ENCODE measurements at regions not wholly inside any gene's neighbourhood (a gene's known extent, or its start where the extent isn't known, plus 50 kb on each side); places are given as distances from the start of the nearest gene placed in this dataset.
"Not testable (repeated sequence)": the region's sequence is repeated elsewhere in the genome, so short reads cannot be mapped to it uniquely, and the experiment has no call there.

DNA sequence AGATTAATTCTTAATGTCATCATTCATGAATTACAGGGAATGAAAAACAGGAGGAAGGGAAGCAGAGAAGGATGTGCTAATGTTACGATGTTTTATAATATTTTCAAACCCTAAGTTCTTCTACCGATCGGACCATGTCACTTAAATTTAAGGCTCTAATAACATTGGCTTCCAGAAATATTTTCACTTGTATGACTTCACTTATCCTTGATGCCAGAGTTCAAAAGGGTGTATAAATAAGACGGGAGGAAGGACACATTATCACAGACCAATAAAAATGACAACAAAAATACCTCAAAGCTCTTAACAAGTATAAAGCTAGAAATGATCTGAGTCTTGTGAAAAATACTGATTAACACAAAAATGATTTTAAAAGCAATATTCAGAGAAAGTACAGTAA, 370.4 kb upstream of the CITED2 start:
- DNase-seq (ENCODE audit: low read depth in 2 of 2): no peak

DNA sequence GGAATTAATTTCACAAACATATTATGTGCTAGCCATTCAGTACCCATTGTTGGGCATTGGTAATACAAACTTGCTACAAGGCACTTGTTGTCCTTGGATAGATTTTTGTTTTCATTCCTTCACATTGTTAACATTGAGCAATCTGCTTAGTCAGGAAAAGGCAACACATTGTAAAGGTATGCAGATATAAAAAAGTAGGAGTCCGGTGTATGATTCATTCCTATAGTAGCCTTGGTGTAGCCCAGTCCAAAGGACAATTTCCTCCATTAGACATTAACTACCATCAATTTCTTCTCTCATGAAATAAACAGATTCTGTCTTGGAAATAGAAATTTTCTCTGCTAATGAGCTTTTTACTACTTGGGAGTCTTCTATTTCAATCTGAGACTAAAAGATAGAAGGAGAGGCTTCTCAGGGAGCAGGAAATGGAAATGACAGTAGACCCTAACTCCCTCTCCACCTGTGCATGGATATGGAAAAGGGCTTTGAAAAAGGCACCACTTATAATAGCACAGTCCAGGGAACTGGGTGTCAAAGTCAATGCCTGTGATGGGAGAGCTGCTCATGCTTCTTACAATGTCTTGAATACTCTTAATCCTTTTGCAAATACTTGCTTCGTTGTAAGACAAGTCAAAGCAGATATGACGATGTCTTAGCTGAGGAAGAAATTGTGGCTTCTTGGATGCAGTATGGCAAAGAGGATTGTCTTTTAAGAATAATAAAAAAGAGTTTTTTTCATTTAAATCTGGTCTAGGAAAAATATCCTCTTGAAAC, 369.4 kb upstream of the CITED2 start:
- DNase-seq (ENCODE audit: low read depth in 2 of 2): peak; percentile 90 to 95

DNA sequence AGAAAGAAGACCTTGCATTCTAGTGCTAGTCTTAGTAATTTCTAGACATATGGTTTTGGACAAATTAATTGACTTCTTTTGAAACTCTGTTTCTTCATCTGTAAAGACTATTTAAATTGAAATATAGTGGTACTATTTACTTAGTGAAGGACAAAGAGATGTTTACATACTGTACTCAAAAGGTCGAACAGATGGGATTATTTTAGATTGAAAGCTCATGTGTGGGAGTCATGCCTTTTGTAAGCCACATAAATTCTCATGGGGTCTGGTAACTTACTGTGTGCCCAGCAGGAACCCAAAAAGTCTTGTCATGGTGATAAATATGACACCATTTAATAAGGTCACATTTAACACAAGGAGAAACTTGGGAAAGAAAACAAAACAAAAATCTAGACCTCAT, 368.2 kb upstream of the CITED2 start:
- no peak for DNase-seq (ENCODE audit: low read depth in 2 of 2)

DNA sequence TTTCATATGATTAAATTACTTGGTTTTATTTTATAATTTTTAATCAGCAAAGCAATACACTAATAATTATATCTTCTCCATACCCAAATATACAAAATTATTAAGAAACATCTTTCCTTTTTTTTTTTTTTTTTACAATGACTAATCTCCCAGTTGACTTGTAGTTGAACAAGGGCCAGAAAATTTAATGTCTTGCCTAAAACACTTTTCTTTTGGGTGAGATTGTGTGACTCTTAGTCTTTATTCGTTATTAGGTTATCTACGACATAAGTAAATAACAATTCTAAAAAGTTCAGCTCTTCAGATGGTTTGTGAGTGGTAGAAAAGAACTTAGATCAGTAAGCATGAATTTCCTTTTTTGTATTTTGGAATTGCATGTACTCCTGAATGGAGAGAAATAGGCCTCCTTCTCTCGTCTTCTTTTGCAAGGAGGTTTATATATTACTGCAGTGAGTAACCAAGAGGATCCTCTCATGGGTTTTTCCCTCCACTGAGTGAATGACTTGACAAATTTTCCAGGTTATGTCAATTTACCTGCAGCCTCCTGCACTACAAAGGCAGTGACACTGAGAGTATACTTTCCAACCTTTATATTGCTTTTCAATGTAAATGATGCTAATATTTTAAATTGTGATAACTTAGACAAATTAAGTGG, 364.5 kb upstream of the CITED2 start:
- no peak for DNase-seq (ENCODE audit: low read depth in 2 of 2)

DNA sequence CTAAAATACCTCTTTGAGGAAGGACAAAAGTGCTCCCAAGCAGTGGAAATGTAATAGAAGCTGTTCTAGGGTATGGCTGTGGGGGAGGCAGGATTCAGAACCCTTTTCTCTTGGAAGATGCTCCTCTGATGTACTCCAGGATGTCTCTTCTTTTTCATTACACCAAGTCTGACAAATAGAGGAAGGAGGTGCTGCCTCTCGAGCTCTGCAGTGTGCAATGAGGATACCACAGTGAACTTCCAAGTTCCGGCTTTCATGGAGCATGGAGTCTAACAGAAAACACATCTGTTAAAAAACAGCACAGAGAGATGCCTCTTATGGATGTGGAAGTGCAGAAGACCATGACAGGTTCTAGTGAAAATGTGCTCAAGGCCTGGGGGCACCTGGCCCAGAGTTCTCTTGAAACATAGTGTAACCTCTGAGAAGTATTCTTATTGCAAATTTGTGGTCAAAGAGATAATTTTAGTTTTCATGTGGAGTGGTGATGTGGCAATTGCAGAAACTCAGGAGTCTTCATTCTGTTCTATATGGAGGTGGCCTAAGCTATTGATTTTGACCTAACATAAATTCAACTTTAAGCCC, 362.0 kb upstream of the CITED2 start:
- no peak for DNase-seq (ENCODE audit: low read depth in 2 of 2)

DNA sequence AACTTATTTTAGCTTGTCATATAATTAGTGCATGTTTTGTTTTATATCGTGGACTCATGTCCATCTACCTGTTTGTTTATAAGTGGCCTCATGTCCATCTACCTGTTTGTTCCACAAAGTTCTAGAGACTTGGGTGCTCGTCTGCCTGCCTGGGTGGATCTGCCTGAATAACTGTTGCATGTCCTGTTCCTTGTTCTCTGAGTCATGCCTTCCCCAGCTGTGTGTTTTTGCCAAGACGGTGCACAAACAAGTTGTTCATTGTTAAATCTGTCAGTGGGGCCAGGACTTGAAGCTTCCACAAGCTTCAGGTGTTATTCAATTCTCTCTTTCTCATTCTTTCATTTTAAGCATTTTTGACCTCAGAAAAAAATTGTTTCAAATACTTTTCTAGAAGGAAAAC, 358.0 kb upstream of the CITED2 start:
- DNase-seq (ENCODE audit: low read depth in 2 of 2): peak in 1 of 2 donors; percentile 87

DNA sequence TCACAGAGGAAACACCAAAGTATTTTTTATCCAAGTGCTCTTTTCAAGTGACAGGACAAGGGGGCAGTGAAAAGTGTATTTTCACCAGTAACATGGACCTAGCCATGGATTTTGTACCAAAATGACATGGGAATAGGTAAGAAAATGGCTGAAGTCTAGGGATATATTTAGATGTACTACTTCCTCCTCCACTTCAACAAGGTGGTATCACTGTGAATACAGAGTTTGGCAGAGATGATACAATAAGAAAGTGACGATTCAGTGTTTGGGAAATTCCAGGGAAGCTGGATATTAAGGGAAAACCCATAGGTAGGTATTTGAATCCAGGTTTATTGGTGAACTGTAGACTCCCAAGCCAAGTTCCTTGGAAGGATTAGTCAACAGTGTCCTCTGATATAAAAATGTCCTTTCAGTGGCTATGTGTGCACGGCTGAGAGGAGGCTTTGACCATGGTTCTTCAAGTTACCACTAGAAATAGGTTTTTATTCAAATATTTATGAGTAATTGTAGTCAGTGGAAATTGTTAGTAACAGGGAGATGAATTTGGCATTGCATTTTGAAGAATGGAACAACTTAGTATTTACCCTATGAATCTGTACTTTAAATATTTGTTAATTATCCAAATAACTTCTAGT, 356.0 kb upstream of the CITED2 start:
- DNase-seq (ENCODE audit: low read depth in 2 of 2): no peak

DNA sequence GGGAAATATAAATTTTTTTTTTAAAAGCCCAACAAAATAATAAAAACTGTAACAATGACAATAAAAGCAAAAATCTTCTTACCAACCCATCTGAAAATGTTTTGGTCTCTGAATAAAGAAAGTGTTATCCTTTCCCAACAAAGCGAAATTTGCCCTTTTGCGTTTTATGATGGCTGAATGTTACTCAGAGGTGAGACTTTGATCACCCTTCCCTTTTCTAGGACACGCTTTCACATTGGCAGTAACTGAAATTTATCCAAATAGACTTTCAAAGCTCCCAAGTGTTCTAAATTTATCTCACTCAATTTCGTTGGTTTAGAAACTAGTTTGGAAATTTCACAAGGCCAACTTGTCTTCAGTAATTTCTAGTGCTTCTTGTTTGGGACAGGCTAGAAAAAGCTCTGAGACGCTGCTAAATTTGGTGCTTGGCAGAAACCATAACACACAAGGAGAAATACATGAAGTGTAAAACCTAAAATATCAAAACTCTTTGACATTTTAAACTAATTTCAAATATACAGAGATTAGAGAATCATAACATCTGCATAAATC, 354.5 kb upstream of the CITED2 start:
- no peak for DNase-seq (ENCODE audit: low read depth in 2 of 2)

DNA sequence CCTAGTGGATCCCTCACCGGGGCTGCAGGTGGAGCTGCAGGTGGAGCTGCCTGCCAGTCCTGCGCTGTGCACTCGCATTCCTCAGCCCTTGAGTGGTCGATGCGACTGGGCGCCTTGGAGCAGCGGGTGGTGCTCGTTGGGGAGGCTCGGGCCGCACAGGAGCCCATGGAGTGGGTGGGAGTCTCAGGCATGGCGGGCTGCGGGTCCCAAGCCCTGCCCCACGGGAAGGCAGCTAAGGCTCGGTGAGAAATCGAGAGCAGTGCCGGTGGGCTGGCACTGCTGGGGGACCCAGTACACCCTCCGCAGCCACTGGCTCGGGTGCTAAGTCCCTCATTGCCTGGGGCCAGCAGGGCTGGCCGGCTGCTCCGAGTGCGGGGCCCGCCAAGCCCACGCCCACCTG, 351.8 kb upstream of the CITED2 start:
- DNase-seq (ENCODE audit: low read depth in 2 of 2): not testable (repeated sequence)

DNA sequence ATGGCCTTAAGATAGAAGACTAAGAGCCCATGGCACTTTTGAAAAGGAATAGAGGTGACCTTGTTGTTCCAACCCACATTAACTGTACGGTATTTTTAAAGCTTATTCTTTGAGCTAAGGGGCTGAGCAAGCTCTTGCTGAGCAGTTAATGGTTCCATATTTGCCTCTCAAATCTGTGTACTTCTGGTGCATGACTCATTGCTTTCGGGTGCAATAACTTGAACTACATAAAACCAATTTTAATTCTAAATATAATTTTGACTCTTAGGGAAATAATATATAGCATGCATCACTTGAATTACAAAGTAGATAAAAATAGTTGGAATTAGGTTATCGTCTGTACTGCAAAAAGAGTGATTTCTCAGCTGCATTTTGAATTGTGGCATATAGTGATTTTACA, 348.1 kb upstream of the CITED2 start:
- DNase-seq (ENCODE audit: low read depth in 2 of 2): no peak

DNA sequence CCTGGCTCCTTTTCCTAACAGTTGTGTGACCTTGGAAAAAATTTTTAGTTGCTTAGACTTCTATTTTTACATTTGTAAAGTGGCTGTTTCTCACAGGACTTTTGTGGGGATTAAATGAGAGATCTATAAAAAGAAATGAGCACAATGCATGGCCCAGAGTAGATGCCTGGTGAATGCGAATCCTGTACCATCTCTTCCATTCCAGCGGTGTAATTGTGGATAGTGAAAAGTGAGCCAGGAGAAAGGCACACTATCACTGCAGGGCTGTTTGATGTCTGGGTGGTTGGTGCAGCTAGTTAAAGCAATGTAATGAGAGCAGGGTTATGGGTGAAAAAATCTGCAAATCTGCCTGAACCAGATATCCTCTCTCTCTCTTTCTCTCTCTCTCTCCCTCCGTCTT, 347.5 kb upstream of the CITED2 start:
- no peak for DNase-seq (ENCODE audit: low read depth in 2 of 2)

DNA sequence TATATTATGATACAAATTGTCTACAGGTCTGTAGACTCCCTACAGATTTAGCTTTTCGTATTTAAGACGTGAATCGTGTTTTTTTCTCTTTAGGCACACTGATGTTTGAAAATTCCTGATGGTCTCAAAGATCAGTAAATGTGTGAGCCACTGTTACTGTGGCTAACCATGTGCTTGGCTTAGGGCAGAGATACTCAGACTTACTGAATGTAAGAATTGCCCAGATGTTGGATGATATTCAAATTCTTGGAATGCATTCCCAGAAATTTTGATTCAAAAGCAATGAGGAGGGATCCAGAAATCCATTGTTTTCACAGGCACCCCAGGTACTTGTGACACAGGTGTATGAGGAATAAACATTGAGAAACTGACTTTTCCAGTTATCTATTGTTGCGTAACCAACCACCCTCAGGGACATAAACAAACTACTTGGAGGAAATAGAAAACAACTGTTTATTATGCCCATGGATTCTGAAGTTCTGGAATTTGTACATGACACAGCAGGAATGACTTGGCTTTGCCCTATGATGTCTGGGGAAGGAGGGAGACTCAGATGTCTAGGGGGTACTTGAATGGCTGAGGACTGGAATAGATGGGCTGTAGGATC, 339.6 kb upstream of the CITED2 start:
- no peak for DNase-seq (ENCODE audit: low read depth in 2 of 2)

DNA sequence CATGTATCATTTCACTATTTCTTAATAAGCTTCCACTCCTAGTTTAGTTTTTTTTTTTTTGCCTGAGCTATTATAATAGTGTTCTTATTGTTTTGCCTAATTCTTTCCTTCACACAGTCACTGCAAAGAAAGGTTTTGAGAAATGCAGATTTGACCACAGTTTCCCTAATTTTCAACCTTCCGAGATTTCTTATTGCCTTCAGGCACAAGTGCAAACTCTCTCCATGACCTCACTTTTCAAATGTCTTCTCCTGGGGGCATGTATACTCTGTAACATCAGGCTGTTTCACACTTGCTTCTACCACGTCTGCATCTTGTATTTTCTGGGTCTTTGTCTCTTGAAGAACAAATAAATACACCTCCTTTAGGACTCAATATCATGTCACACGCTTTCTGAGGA, 339.0 kb upstream of the CITED2 start:
- no peak for DNase-seq (ENCODE audit: low read depth in 2 of 2)

DNA sequence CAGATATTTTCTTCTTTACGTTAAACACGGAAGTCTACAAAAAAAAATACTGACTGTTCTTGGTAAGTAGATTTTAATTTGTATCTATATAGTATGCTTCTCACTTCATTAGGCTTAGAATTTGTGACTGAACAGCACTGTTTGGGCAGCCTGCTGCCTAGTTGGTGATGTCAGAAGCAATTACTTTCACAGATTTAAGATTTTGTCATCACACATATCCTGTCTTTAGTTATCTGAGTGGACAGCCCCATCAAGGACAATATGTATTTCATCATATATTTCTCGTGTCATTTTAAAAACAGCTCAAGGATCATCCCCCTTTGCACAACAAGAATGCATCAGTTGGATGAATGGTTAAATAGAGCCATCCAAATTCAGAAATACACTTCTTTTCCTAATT, 338.4 kb upstream of the CITED2 start:
- DNase-seq (ENCODE audit: low read depth in 2 of 2): no peak

DNA sequence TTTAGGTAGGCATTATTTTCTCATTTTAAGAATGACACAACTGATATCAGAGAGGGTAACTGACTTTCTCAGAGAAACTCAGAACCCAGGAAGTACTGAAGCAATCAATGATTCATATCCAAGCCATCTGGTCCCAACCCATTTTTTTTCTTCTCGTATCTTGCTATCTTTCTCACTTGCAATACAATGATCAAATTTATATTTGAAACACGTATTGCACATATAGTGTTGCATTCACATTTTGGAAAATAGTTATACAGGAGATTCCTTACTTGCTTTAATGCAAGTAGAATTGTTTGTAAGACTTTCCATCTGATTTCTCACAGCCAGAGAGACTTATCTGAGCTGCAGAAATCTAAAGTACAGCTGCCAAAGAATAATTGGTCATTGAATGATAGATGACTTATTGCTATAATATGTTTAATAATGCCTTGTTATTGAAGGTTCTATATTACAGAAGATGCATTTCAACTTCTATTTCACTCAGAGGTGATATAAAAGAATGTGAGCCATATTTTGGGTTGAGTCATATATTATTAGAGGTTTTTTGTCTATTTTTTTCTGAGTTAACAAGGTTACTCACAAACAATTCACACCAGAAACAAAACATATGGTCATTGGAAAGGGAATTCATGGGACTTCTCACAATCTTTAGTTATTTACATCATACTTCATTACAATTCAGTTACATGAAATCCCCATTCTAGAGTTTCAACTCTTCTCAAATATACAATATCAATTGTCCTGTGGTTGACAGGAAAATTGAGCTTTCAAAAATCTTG, 337.5 kb upstream of the CITED2 start:
- no peak for DNase-seq (ENCODE audit: low read depth in 2 of 2)

DNA sequence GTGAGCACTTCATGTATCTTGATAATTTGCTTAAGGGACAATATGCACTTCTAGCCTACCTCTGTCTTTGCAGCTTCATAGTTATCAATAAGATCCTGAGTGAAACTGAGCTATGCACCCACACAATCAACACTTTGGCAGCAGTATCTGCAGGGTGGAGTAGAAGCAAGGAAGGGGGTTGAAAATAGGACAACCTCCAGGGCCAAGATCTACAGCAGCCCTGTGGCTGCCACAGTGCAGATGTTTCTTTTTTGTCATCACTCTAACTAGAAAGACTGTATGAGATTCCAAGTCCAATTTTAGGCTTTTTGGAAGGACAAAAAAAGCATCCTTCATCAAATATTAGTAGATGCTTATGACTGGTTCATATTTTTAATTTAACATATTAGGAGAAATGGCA, 336.1 kb upstream of the CITED2 start:
- no peak for DNase-seq (ENCODE audit: low read depth in 2 of 2)

DNA sequence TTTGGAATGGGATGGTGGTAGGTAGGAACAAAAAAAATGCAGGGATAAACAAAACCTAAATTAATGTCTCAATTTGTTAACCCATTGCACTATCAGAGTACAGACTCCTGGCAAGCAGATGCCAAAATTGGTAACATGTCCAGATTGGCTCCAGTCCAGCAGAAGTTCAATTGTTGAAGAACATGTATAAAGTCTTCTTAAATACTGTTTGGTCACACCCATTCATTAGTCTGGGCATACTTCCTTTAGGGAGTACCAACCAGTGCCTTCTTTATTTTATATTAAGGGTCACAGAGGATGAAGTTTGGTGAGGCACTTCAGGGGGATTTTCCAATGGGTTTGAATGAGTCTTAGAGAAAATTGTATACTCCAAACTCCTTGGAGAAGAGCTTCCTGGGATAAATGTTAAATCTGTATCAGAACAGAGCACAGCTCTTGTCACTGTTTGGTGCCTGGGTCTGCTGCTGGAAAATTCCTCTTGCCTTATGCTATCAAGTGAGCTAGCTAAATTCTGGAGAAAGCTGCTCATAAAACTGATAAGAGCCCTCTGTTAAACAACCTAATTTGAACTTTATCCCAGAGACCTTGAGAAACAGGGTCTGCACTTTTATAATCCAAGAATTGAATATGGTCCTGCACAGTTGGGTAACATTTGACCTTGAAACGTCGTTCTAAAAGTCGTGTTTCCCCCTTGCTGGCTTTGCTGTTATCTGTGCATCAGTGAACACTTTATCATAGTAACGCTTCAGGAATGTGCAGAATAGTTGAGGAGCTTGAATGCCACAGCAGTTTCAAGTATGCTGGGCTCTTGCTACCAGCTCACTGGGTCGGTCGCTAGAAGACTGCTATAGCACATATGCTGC, 334.1 kb upstream of the CITED2 start:
- DNase-seq (ENCODE audit: low read depth in 2 of 2): peak in 1 of 2 donors; percentile 36

DNA sequence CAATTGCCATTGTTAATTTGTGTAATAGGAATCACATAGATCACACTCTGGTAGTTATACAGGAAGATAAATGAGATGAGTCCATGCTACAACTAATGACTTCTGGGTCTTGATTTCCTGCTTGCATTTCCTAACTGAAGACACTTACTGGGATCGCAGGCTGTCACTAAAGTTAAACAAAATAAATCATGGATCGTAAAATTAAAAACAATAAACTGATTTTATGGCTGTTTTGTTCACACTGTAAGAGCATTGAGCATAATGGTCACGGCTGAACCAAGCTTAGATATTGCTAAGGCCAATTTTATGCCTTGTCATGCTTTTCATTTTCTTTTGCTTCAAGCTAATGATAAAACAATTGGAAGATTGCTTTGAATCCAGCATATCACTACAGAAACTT, 332.5 kb upstream of the CITED2 start:
- DNase-seq (ENCODE audit: low read depth in 2 of 2): no peak

DNA sequence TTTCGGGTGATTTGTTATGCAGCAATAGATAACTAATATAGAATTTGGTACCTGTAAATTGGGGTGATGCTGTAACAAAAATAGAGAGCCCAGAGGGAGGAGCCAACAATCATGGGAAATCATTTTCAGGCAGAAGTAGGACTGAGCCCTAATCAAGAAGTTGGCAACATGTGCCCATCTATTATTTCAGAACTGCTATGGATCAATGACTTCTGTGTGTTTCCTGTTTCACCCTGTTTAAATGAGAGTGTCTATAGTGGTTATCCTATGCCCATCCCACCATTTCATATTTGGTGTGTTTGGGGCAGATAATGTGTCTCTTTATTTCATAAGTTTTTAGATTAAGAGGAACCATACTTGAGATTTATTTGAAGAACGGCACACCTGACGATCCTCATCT, 330.8 kb upstream of the CITED2 start:
- DNase-seq (ENCODE audit: low read depth in 2 of 2): no peak

DNA sequence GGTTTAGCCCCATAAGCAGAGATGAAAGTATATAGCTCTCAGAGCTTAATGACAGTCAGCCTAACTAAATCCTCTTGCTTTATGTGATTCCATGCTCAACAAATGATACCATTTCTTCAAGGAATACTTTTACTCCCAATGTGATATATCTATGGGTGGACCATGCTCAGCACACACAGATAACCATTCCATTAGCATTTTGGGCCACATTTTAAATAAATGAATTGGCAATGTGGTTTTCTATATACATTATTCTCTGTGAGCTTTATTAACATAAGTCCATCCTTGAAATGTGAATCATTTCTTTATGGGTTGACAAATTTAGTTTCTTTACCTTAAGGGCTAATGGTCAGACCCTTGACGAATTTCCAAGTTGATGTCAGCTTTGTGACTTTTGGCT, 329.3 kb upstream of the CITED2 start:
- DNase-seq (ENCODE audit: low read depth in 2 of 2): no peak

All from dermis microvascular lymphatic vessel endothelial cell (primary cell).